Keratinocyte (primary cell): ENCODE measurements at regions not wholly inside any gene's neighbourhood (a gene's known extent, or its start where the extent isn't known, plus 50 kb on each side); places are given as distances from the start of the nearest gene placed in this dataset.

ENCODE experiments used
- DNase-seq: peaks from one replicate; pipeline ENCODE4 v3.0.0-alpha.2; 2011; ENCODE audit warnings: low read depth, missing footprints, low spot score
- FAIRE-seq: peaks from 2 replicates; lab custom pipeline; 2011; peaks lifted over from hg19 to GRCh38; lab: Jason Lieb, UNC
- H2AFZ ChIP-seq: 2 replicates; pipeline ENCODE4 v1.6.0; 2012; ENCODE audit warnings: low read length, control low read depth, inconsistent platforms; ENCODE audit not compliant: control insufficient read depth
- H3K27ac ChIP-seq: 2 replicates; pipeline ENCODE4 v1.5.1; 2011; ENCODE audit warnings: low read length; ENCODE audit not compliant: control insufficient read depth, insufficient read depth
- H3K27me3 ChIP-seq: 3 replicates; pipeline ENCODE4 v1.6.0; 2011; ENCODE audit warnings: low read length; ENCODE audit not compliant: control insufficient read depth, insufficient read depth; ENCODE audit errors: extremely low read depth
- H3K36me3 ChIP-seq, 2 experiments: 2 replicates in 1 of 2; 3 replicates in 1 of 2; pipeline ENCODE4 v1.5.1; 2011; ENCODE audit warnings: low read length in 2 of 2, mild to moderate bottlenecking in 1 of 2; ENCODE audit not compliant: control insufficient read depth in 2 of 2, insufficient read depth in 2 of 2; ENCODE audit errors: extremely low read depth in 1 of 2
- H3K4me1 ChIP-seq: 3 replicates; pipeline ENCODE4 v1.5.1; 2011; ENCODE audit warnings: low read length; ENCODE audit not compliant: control insufficient read depth, insufficient read depth; ENCODE audit errors: extremely low read depth
- H3K4me2 ChIP-seq: 3 replicates; pipeline ENCODE4 v1.6.0; 2011; ENCODE audit warnings: low read depth, low read length; ENCODE audit not compliant: control insufficient read depth, insufficient read depth; ENCODE audit errors: extremely low read depth
- H3K4me3 ChIP-seq, 3 experiments: fragments of 200-600 bp in 1 of 3; sonication (generic) in 1 of 3; 2 replicates in 2 of 3; 3 replicates in 1 of 3; pipeline ENCODE4 v1.5.1; 2011 to 2016; ENCODE audit warnings: low read length in 3 of 3, mild to moderate bottlenecking in 3 of 3, control low read depth in 2 of 3, inconsistent platforms in 1 of 3, low read depth in 1 of 3, mixed read lengths in 1 of 3, mixed run types in 1 of 3, moderate library complexity in 1 of 3; ENCODE audit not compliant: control insufficient read depth in 2 of 3, insufficient read depth in 2 of 3; ENCODE audit errors: extremely low read depth in 1 of 3
- H3K79me2 ChIP-seq: 2 replicates; pipeline ENCODE4 v1.6.0; 2012; ENCODE audit warnings: low read length; ENCODE audit not compliant: control insufficient read depth, insufficient read depth
- H3K9ac ChIP-seq: 3 replicates; pipeline ENCODE4 v1.6.0; 2011; ENCODE audit warnings: low read length; ENCODE audit not compliant: control insufficient read depth, insufficient read depth; ENCODE audit errors: extremely low read depth
- H3K9me1 ChIP-seq: 3 replicates; pipeline ENCODE4 v1.6.0; 2011; ENCODE audit warnings: low read length; ENCODE audit not compliant: control insufficient read depth, insufficient read depth; ENCODE audit errors: extremely low read depth
- H3K9me3 ChIP-seq: 2 replicates; pipeline ENCODE4 v1.5.1; 2012; ENCODE audit warnings: low read depth, low read length; ENCODE audit not compliant: control insufficient read depth
- H4K20me1 ChIP-seq: 3 replicates; pipeline ENCODE4 v1.6.0; 2011; ENCODE audit warnings: low read length; ENCODE audit not compliant: control insufficient read depth, insufficient read depth; ENCODE audit errors: extremely low read depth
- EZH2 ChIP-seq: IDR thresholded peaks from one replicate; pipeline ENCODE4 v1.6.1; 2012; ENCODE audit warnings: inconsistent platforms, mild to moderate bottlenecking, low read length, moderate library complexity
- dilution Hi-C: fragments of 300-500 bp; cut with MboI; formaldehyde crosslinking; loops from one replicate; pipeline ENCODE4 v1.7.0; 2020; ENCODE audit warnings: low sequenced_read_pairs; ENCODE audit not compliant: extremely low pct_ligation_motif_present
- TF ChIP-seq, protein P1 (sequence below), 3 experiments: IDR thresholded peaks in 1 of 3; conservative IDR thresholded peaks in 1 of 3; optimal IDR thresholded peaks in 1 of 3; 2 replicates in 2 of 3; 3 replicates in 1 of 3; pipeline versions ENCODE3 to v1.5.1; 2011; ENCODE audit warnings: low read length in 3 of 3, mild to moderate bottlenecking in 3 of 3, moderate library complexity in 2 of 3, control low read depth in 1 of 3, inconsistent platforms in 1 of 3; ENCODE audit not compliant: insufficient read depth in 2 of 3; ENCODE audit errors: extremely low read depth in 1 of 3

DNA sequence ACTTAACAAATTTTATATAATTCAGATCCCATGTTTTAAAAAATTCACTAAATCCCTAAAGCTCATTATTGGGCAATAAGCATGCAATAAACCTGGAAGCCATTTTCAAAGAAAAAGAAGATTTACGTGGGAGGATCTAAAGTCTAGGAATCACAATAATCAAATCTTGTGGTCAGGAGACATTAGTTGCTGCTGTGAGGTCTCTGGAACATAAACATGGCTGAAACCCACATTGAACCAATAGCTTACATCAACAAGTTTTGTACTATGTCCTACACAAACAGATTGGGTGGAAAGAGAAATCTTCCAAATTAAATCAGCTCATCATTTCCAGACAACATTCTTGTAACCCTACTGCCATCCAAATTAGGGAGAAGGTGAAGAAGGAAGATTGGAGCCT, 121.9 kb upstream of the EPHA3 start:
- H3K79me2 ChIP-seq: no peaks in the 10 kb centered on the region
- TF ChIP-seq, protein P1, sequence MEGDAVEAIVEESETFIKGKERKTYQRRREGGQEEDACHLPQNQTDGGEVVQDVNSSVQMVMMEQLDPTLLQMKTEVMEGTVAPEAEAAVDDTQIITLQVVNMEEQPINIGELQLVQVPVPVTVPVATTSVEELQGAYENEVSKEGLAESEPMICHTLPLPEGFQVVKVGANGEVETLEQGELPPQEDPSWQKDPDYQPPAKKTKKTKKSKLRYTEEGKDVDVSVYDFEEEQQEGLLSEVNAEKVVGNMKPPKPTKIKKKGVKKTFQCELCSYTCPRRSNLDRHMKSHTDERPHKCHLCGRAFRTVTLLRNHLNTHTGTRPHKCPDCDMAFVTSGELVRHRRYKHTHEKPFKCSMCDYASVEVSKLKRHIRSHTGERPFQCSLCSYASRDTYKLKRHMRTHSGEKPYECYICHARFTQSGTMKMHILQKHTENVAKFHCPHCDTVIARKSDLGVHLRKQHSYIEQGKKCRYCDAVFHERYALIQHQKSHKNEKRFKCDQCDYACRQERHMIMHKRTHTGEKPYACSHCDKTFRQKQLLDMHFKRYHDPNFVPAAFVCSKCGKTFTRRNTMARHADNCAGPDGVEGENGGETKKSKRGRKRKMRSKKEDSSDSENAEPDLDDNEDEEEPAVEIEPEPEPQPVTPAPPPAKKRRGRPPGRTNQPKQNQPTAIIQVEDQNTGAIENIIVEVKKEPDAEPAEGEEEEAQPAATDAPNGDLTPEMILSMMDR (optimal IDR thresholded peaks at IDR 0.05 in 1 of 3, IDR thresholded peaks at IDR 0.05 in 1 of 3, conservative IDR thresholded peaks at IDR 0.05 in 1 of 3; ENCODE audit: extremely low read depth in 1 of 3, insufficient read depth in 2 of 3, low read length in 3 of 3): no peak
- no peaks in the 10 kb centered on the region for H3K36me3 ChIP-seq
- peaks cover 34% of the 10 kb centered on the region for H3K4me1 ChIP-seq
- H3K4me3 ChIP-seq: no peak overlapping the region
- no peaks in the 10 kb centered on the region for H3K27me3 ChIP-seq
- no peaks in the 10 kb centered on the region for H3K9me1 ChIP-seq
- no peak overlapping the region for H3K4me2 ChIP-seq
- H4K20me1 ChIP-seq: no peaks in the 10 kb centered on the region
- dilution Hi-C loops: no loop called here
- no peak overlapping the region for H3K27ac ChIP-seq
- FAIRE-seq (peak; percentile 32), DNase-seq (no peak)
- no peaks in the 10 kb centered on the region for H3K9me3 ChIP-seq
- no peak overlapping the region for H2AFZ ChIP-seq
- no peak overlapping the region for H3K9ac ChIP-seq

DNA sequence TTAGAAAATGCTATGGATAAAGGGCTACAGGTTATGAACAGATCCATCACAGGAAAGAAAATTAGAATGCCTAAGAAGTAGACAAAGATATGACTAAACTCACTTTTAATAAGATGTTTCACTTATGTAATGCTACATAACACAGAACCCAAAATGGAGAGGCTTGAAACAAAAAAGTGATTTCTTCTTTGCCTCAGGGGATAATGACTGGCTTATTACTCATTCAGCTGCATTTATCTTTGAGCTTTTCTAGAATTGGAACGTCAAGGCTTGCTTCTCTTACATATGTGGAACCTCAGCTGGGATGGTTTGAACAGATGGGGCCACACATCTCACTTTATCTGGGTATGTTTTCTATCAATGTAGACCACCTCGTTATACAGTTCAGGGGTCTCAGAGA, 120.6 kb upstream of the EPHA3 start:
- no peaks in the 10 kb centered on the region for H3K9me1 ChIP-seq
- dilution Hi-C loops: no loop called here
- H4K20me1 ChIP-seq: no peaks in the 10 kb centered on the region
- no peaks in the 10 kb centered on the region for H3K79me2 ChIP-seq
- H3K27ac ChIP-seq: no peak overlapping the region
- peak; percentile 79 for FAIRE-seq
- no peak overlapping the region for H3K9ac ChIP-seq
- H3K4me2 ChIP-seq: no peak overlapping the region
- no peaks in the 10 kb centered on the region for H3K36me3 ChIP-seq
- peak; percentile 65 for DNase-seq
- no peak overlapping the region for H3K4me3 ChIP-seq
- peaks cover 39% of the 10 kb centered on the region for H3K4me1 ChIP-seq
- no peak for TF ChIP-seq EZH2
- TF ChIP-seq, protein P1 (optimal IDR thresholded peaks at IDR 0.05 in 1 of 3, IDR thresholded peaks at IDR 0.05 in 1 of 3, conservative IDR thresholded peaks at IDR 0.05 in 1 of 3; ENCODE audit: extremely low read depth in 1 of 3, insufficient read depth in 2 of 3, low read length in 3 of 3): no peak
- no peaks in the 10 kb centered on the region for H3K9me3 ChIP-seq
- no peaks in the 10 kb centered on the region for H3K27me3 ChIP-seq
- H2AFZ ChIP-seq: no peak overlapping the region
